ENCODE measurements at regions not wholly inside any gene's neighbourhood (a gene's known extent, or its start where the extent isn't known, plus 50 kb on each side); places are given as distances from the start of the nearest gene placed in this dataset.

GRCh38 chr16:73163238-73163815, 115.4 kb upstream of the ZFHX3 start:
- no peak for DNase-seq

- no peak for DNase-seq
Measured at GRCh38 chr16:73161977-73162376, 114.0 kb upstream of the ZFHX3 start.

GRCh38 chr16:73159296-73159695, 111.4 kb upstream of the ZFHX3 start:
- no peak for DNase-seq

GRCh38 chr16:73157861-73158260, 109.9 kb upstream of the ZFHX3 start:
- no peak for DNase-seq

GRCh38 chr16:73154063-73154870, 106.3 kb upstream of the ZFHX3 start:
- DNase-seq, result no peak

GRCh38 chr16:73152386-73153125, 104.6 kb upstream of the ZFHX3 start:
- DNase-seq, result no peak

GRCh38 chr16:73151941-73152340, 104.0 kb upstream of the ZFHX3 start:
- DNase-seq, result no peak

- no peak for DNase-seq
Measured at GRCh38 chr16:73151225-73151624, 103.3 kb upstream of the ZFHX3 start.

- no peak for DNase-seq
Measured at GRCh38 chr16:73150786-73151185, 102.9 kb upstream of the ZFHX3 start.

GRCh38 chr16:73149334-73149733, 101.4 kb upstream of the ZFHX3 start:
- DNase-seq, result no peak

GRCh38 chr16:73147958-73148357, 100.0 kb upstream of the ZFHX3 start:
- no peak for DNase-seq

GRCh38 chr16:73145166-73145880, 97.4 kb upstream of the ZFHX3 start:
- no peak for DNase-seq

GRCh38 chr16:73143576-73144422, 95.9 kb upstream of the ZFHX3 start:
- DNase-seq, result peak; percentile 65

GRCh38 chr16:73143002-73143401, 95.1 kb upstream of the ZFHX3 start:
- DNase-seq, result no peak

- DNase-seq, result no peak
Measured at GRCh38 chr16:73142053-73142854, 94.3 kb upstream of the ZFHX3 start.

GRCh38 chr16:73140929-73141328, 93.0 kb upstream of the ZFHX3 start:
- DNase-seq, result no peak

- no peak for DNase-seq
Measured at GRCh38 chr16:73131156-73131862, 83.4 kb upstream of the ZFHX3 start.

- no peak for DNase-seq
Measured at GRCh38 chr16:73129455-73129854, 81.5 kb upstream of the ZFHX3 start.

GRCh38 chr16:73126525-73126853, 78.6 kb upstream of the ZFHX3 start:
- DNase-seq, result no peak
